Suprapubic skin (tissue), 4 donors: ENCODE measurements at regions not wholly inside any gene's neighbourhood (a gene's known extent, or its start where the extent isn't known, plus 50 kb on each side); places are given as distances from the start of the nearest gene placed in this dataset.
"Not testable (repeated sequence)": the region's sequence is repeated elsewhere in the genome, so short reads cannot be mapped to it uniquely, and the experiment has no call there.

Source experiments
- CTCF ChIP-seq, 2 donors: fragments of 200-600 bp in 1 of 2; fragments of 450-650 bp in 1 of 2; sonication (generic) in 1 of 2; IDR thresholded peaks; one replicate each; pipeline ENCODE4 v1.5.1; 2016 to 2019; ENCODE audit warnings: antibody characterized with exemption in 2 of 2, mild to moderate bottlenecking in 1 of 2, moderate library complexity in 1 of 2
- EP300 ChIP-seq: sonication (generic); formaldehyde crosslinking; IDR thresholded peaks from one replicate; pipeline ENCODE4 v1.6.1; 2017; ENCODE audit warnings: antibody characterized with exemption
- POLR2A ChIP-seq, 2 donors: fragments of 450-650 bp; IDR thresholded peaks; one replicate each; pipeline ENCODE4 v1.6.1; 2017; ENCODE audit warnings: antibody characterized with exemption in 2 of 2, mild to moderate bottlenecking in 2 of 2, moderate library complexity in 2 of 2
- POLR2AphosphoS5 ChIP-seq, 3 donors: sonication (generic); formaldehyde crosslinking; IDR thresholded peaks; one replicate each; pipeline ENCODE4 v1.6.1; 2017; ENCODE audit warnings: antibody characterized with exemption in 3 of 3

- not testable (repeated sequence) for TF ChIP-seq CTCF (IDR thresholded peaks at IDR 0.05); EP300; POLR2A (IDR thresholded peaks at IDR 0.05); POLR2AphosphoS5 (IDR thresholded peaks at IDR 0.05)
Observed at GRCh38 chr9:65383646-65384045, 98.6 kb upstream of the FOXD4L5 start.
